H1 (cell line): ENCODE measurements at regions not wholly inside any gene's neighbourhood (a gene's known extent, or its start where the extent isn't known, plus 50 kb on each side); places are given as distances from the start of the nearest gene placed in this dataset.

ENCODE experiments used
- POU5F1 ChIP-seq: IDR thresholded peaks from 2 replicates; pipeline ENCODE4 v1.6.1; 2011; ENCODE audit warnings: low read depth, mild to moderate bottlenecking, low read length, moderate library complexity

- no peak for TF ChIP-seq POU5F1
Measured at GRCh38 chr9:105027084-105027483, 99.1 kb upstream of the ABCA1 start (continued).
